A549 (cell line): ENCODE measurements at regions not wholly inside any gene's neighbourhood (a gene's known extent, or its start where the extent isn't known, plus 50 kb on each side); places are given as distances from the start of the nearest gene placed in this dataset.

Experiments
- BHLHE40 ChIP-seq: IDR thresholded peaks from 2 replicates; pipeline ENCODE4 v1.6.1; 2012; ENCODE audit warnings: low read depth, low read length, inconsistent platforms
- CEBPB ChIP-seq, 2 experiments: fragments of >200 bp in 1 of 2; sonication (Bioruptor Twin) in 1 of 2; formaldehyde crosslinking in 1 of 2; IDR thresholded peaks; 2 replicates each; pipeline ENCODE4 v1.6.1; 2012 to 2016
- ESRRA ChIP-seq: fragments of 150-350 bp; IDR thresholded peaks from 2 replicates; pipeline ENCODE4 v1.6.1; 2014; ENCODE audit warnings: mild to moderate bottlenecking, low read length, borderline replicate concordance
- MYC ChIP-seq: IDR thresholded peaks from 2 replicates; pipeline ENCODE4 v1.6.1; 2012; ENCODE audit warnings: mild to moderate bottlenecking, inconsistent platforms, low read length, improper control_type of control experiment, borderline replicate concordance
- NPAS2 ChIP-seq: fragments of 250-450 bp; sonication (Bioruptor Pico); IDR thresholded peaks from 2 replicates; pipeline ENCODE4 v1.8.0; 2022; ENCODE audit warnings: mild to moderate bottlenecking, moderate library complexity, borderline replicate concordance
- RARB ChIP-seq: fragments of 250-450 bp; sonication (Bioruptor Pico); IDR thresholded peaks from 2 replicates; pipeline ENCODE4 v1.8.0; 2021; ENCODE audit warnings: mild to moderate bottlenecking, moderate library complexity
- TF ChIP-seq, protein P1 (sequence below): fragments of 150-350 bp; IDR thresholded peaks from 2 replicates; pipeline ENCODE4 v1.6.1; 2014; ENCODE audit warnings: low read depth, mild to moderate bottlenecking, low read length
- TF ChIP-seq, protein P2 (sequence below): fragments of >200 bp; sonication (Bioruptor Twin); formaldehyde crosslinking; IDR thresholded peaks from 3 replicates; pipeline ENCODE4 v1.5.1; 2016
- TF ChIP-seq, protein P3 (sequence below): fragments of 200-600 bp; sonication (generic); IDR thresholded peaks from 2 replicates; pipeline ENCODE4 v1.6.1; 2016; ENCODE audit warnings: antibody characterized with exemption, mild to moderate bottlenecking, moderate library complexity
- TF ChIP-seq, protein P4 (sequence below): fragments of 250-450 bp; sonication (Bioruptor Pico); IDR thresholded peaks from 2 replicates; pipeline ENCODE4 v1.5.0; 2021; ENCODE audit warnings: mild to moderate bottlenecking, moderate library complexity, borderline replicate concordance

DNA sequence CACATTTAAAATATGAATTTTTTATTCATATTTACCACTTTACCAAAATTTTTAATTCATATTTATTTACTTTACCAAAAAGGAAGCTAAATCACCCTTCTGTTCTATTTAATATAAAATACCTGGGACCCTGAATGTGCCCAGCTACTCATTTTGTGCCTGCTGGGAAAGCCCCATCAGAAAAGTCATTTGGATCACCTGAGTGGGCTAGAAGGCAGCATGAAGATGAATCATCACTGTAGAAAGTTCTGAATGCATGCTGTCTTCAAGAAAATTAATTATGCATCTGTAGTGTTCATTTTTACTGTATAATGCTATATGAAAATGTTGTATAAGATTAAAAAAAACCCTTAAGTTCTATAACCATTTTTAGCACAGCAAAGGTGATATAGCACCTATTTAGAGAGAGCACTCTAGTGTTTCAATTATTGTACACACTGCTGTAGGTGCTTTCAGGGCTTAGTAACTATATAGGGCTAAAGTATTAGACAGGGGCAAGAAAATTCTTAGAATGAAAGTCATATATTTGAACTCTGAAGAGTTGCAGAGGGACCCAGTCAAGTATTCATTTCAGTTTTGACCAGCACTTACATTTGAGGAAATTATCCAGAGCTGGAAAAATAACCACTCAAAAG, 175.1 kb downstream of the NFKBIZ start:
- TF ChIP-seq, protein P1, sequence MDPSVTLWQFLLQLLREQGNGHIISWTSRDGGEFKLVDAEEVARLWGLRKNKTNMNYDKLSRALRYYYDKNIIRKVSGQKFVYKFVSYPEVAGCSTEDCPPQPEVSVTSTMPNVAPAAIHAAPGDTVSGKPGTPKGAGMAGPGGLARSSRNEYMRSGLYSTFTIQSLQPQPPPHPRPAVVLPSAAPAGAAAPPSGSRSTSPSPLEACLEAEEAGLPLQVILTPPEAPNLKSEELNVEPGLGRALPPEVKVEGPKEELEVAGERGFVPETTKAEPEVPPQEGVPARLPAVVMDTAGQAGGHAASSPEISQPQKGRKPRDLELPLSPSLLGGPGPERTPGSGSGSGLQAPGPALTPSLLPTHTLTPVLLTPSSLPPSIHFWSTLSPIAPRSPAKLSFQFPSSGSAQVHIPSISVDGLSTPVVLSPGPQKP, result no peak
- no peak for TF ChIP-seq MYC
- TF ChIP-seq, protein P2, sequence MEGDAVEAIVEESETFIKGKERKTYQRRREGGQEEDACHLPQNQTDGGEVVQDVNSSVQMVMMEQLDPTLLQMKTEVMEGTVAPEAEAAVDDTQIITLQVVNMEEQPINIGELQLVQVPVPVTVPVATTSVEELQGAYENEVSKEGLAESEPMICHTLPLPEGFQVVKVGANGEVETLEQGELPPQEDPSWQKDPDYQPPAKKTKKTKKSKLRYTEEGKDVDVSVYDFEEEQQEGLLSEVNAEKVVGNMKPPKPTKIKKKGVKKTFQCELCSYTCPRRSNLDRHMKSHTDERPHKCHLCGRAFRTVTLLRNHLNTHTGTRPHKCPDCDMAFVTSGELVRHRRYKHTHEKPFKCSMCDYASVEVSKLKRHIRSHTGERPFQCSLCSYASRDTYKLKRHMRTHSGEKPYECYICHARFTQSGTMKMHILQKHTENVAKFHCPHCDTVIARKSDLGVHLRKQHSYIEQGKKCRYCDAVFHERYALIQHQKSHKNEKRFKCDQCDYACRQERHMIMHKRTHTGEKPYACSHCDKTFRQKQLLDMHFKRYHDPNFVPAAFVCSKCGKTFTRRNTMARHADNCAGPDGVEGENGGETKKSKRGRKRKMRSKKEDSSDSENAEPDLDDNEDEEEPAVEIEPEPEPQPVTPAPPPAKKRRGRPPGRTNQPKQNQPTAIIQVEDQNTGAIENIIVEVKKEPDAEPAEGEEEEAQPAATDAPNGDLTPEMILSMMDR, result no peak
- no peak for TF ChIP-seq CEBPB (IDR thresholded peaks at IDR 0.05)
- TF ChIP-seq ESRRA, result no peak
- TF ChIP-seq NPAS2 (CRISPR knock-in tag), result no peak
- TF ChIP-seq RARB (CRISPR knock-in tag), result no peak
- TF ChIP-seq, protein P3, sequence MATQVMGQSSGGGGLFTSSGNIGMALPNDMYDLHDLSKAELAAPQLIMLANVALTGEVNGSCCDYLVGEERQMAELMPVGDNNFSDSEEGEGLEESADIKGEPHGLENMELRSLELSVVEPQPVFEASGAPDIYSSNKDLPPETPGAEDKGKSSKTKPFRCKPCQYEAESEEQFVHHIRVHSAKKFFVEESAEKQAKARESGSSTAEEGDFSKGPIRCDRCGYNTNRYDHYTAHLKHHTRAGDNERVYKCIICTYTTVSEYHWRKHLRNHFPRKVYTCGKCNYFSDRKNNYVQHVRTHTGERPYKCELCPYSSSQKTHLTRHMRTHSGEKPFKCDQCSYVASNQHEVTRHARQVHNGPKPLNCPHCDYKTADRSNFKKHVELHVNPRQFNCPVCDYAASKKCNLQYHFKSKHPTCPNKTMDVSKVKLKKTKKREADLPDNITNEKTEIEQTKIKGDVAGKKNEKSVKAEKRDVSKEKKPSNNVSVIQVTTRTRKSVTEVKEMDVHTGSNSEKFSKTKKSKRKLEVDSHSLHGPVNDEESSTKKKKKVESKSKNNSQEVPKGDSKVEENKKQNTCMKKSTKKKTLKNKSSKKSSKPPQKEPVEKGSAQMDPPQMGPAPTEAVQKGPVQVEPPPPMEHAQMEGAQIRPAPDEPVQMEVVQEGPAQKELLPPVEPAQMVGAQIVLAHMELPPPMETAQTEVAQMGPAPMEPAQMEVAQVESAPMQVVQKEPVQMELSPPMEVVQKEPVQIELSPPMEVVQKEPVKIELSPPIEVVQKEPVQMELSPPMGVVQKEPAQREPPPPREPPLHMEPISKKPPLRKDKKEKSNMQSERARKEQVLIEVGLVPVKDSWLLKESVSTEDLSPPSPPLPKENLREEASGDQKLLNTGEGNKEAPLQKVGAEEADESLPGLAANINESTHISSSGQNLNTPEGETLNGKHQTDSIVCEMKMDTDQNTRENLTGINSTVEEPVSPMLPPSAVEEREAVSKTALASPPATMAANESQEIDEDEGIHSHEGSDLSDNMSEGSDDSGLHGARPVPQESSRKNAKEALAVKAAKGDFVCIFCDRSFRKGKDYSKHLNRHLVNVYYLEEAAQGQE, result no peak
- TF ChIP-seq, protein P4, sequence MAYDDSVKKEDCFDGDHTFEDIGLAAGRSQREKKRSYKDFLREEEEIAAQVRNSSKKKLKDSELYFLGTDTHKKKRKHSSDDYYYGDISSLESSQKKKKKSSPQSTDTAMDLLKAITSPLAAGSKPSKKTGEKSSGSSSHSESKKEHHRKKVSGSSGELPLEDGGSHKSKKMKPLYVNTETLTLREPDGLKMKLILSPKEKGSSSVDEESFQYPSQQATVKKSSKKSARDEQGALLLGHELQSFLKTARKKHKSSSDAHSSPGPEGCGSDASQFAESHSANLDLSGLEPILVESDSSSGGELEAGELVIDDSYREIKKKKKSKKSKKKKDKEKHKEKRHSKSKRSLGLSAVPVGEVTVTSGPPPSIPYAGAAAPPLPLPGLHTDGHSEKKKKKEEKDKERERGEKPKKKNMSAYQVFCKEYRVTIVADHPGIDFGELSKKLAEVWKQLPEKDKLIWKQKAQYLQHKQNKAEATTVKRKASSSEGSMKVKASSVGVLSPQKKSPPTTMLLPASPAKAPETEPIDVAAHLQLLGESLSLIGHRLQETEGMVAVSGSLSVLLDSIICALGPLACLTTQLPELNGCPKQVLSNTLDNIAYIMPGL (CRISPR knock-in tag), result no peak
- no peak for TF ChIP-seq BHLHE40
